Astrocyte (in vitro differentiated cells and primary cell): ENCODE measurements at regions not wholly inside any gene's neighbourhood (a gene's known extent, or its start where the extent isn't known, plus 50 kb on each side); places are given as distances from the start of the nearest gene placed in this dataset.

Experiments
- CTCF ChIP-seq: IDR thresholded peaks from 2 replicates; pipeline ENCODE4 v1.5.1; 2011; ENCODE audit warnings: low read depth, mild to moderate bottlenecking, inconsistent platforms, low read length, moderate library complexity; ENCODE audit not compliant: insufficient read depth
- EZH2 ChIP-seq: IDR thresholded peaks from 2 replicates; pipeline ENCODE4 v1.6.1; 2012; ENCODE audit warnings: mild to moderate bottlenecking, low read length, inconsistent platforms; ENCODE audit not compliant: insufficient read depth

DNA sequence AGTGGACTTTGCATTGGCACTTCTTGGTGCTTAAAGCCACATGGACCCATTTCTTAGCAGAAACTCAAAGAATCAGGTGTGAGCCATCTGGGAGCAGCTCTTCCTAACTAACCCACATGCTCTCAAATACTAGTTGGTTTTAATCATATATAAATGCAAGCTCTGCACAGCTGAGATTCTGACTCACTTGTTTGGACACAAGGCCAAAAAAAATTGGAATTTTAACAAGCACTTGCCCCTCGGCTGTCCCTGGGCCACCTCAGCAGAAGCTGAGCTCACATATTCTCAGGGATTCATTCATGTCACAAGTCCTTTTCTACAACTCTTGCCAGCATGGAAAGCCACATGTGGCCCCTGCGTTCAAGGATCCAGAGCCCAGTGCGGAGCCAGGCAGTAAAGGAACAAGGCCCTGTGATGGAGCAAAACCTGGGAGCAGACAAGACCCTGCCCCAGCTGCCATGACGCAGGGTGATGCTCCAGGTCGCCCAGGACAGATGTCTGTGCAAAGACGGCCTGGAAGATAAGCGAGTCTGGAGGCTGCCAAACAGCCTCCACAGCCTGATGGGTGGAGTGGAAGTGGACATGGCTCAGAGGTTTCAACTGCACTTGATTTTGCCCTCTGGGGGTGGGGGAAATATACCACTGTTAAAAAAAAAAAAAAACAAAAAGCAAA is 266.5 kb downstream of the EIPR1 start:
- TF ChIP-seq CTCF (no peak), EZH2 (no peak)
